NCI-H345 treated with DMSO at 0.1 percent for 48 hours (cell line): ENCODE measurements at regions not wholly inside any gene's neighbourhood (a gene's known extent, or its start where the extent isn't known, plus 50 kb on each side); places are given as distances from the start of the nearest gene placed in this dataset.

Source experiments
- DNase-seq: peaks from one replicate; lab custom pipeline; 2025; ENCODE audit not compliant: unreplicated experiment; lab: John Stamatoyannopoulos, UW

GRCh38 chr3:35946854-35947515 is 307.7 kb downstream of the ARPP21 start:
- DNase-seq = peak; percentile 43

DNA sequence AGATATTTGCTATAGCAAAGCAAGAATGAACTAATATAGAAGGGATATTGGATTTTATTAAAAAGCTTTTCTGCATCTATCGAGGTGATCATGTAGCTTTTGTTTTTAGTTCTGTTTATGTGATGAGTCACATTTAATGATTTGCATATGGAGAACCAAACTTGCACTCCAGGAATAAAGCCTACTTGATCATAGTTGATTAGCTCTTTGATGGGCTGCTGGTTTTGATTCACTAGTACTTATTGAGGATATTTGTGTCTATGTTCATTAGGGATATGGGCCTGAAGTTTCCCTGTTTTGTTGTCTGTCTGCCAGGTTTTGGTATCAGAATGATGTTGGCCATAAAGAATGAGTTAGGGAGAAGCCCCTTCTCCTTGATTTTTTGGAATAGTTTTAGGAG is 310.7 kb downstream of the ARPP21 start:
- no peak for DNase-seq

DNA sequence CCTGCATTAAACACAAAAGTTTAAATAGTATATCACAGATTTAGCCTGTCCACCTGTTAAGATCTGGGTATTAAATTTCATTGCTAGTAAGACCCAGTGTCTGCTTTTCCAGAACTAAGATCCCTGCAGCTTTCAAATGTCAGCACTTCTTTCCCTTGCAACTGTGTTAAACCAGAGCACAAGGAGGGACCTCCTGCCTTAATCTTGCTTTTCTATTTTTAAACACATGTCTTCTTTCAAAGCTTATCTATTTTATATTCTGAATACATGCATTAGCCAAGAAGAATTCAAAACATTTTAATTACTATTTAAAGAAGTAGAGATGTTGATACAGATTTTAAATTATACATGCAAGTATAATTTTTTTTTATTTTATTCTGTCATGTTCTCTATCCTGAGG is 315.1 kb downstream of the ARPP21 start:
- DNase-seq = no peak

- peak; percentile 17 for DNase-seq
These were observed 326.6 kb downstream of the ARPP21 start for GRCh38 chr3:35965908-35966307.

- DNase-seq = no peak
These were observed 327.5 kb downstream of the ARPP21 start for GRCh38 chr3:35966629-35967464.

GRCh38 chr3:35968043-35968622 is 328.8 kb downstream of the ARPP21 start:
- DNase-seq = no peak

- no peak for DNase-seq
These were observed 330.1 kb downstream of the ARPP21 start for GRCh38 chr3:35969406-35969805.

- no peak for DNase-seq
These were observed 331.5 kb downstream of the ARPP21 start for GRCh38 chr3:35970793-35971192.

DNA sequence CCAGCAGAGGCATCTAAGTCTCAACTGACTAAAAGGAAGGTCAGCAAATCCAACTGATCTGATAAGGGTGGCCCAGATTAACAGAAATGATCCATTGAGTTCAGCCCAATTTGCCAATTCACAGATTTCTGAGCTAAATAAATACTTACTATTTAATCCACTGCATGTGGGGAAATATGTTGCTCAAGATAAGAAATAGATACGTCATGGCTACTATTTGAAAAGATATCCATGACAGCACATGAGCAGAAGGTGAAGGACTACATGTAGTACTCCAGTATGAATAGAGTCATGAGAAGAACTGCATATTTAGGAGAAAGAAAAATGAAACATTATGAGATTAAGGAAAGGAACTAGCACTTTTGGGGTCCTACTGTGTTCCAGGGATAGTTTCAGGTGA is 332.4 kb downstream of the ARPP21 start:
- DNase-seq = no peak

GRCh38 chr3:35974872-35975271 is 335.5 kb downstream of the ARPP21 start:
- no peak for DNase-seq

DNA sequence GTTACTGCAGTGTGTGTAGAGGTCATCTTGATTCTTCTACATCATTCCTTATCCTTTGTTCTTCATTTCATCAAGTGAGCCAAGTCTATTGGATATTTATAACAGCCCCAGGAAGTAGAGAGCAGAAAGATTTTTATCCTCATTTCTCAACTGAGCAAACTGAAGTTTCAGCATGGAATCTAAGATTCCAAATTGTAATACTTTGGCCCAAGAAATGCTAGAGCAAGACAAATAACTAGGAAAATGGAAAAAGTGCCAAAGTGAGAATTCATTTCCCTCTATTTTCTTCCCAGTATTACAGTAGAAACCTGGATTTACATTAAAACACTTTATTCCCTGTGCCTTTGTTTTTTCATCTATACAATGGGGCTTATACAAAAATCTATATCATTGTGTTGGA is 346.8 kb downstream of the ARPP21 start:
- DNase-seq = no peak

DNA sequence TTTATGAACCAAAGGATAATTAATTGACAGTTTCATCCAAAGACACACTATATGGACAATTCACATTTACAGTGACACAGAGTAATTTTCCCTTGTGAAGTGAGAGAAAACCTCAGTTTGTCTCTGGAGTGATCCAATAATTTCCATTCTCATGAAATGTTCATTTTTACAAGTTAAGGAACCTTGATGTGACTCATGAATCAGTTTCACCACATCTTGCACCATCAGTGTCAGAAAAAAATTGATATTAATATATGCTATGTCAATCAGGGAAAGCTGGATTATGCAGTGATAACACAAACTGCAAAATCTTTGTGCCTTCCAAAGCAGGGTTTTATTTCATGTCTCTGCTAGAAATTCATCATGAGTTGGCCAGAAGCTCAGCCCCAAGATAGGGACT is 348.1 kb downstream of the ARPP21 start:
- DNase-seq = no peak

- DNase-seq = no peak
These were observed 352.7 kb downstream of the ARPP21 start for GRCh38 chr3:35992041-35992440.

DNA sequence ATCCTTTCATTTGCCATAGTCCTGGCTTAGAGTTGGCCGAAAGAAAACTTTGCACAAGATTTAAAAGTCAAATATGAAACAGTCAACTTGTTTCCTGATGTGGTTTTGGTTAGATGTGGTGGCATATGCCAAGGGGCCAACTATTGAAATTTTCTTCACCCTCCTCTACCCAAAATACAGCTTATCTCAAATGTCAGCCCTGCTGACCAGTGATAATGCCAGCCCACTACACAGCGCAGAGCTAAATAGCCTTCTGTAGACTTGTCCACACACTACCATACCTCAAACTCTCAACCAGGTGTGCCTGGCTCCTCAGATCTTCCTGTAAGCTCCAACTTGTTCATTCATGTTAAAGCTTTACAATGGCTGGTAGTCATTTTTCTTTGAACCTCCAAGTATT is 368.5 kb upstream of the STAC start:
- no peak for DNase-seq

DNA sequence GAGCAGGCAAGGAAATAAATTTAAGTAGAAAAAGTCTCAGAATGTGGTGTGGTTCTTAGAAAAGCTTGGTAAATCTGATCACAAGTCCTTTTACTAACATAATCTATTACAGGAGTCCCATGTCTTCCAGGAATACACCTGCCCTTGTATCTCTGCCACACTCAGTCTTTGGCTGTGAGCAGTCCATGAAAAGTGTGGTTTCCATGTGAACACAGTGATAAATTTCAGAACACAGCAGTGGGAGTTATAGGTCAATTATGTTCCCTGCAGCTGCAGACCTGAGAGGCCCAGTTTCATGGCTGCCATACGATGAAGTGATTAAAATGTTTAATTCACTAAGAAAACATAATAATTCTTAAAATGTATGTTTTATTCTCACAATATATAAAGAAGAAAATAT is 366.9 kb upstream of the STAC start:
- no peak for DNase-seq

DNA sequence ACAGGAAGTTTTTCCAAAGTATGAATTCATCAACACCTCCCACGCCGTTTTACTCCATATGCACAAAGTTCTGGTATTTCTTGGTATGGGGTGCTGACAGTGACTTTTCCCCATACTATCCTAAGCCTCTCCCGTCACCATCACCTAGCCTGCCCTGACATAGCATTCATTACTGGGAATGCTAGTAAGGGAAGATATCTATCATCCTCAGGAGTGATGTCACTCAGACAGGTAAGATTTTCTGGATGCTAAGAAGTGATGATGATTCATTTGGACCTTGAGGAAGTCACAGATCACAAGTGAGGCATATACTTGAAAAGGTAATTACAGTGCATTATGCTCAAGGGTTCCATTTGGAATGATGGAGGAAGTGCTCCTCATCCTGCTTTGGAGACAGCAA is 355.1 kb upstream of the STAC start:
- no peak for DNase-seq

DNA sequence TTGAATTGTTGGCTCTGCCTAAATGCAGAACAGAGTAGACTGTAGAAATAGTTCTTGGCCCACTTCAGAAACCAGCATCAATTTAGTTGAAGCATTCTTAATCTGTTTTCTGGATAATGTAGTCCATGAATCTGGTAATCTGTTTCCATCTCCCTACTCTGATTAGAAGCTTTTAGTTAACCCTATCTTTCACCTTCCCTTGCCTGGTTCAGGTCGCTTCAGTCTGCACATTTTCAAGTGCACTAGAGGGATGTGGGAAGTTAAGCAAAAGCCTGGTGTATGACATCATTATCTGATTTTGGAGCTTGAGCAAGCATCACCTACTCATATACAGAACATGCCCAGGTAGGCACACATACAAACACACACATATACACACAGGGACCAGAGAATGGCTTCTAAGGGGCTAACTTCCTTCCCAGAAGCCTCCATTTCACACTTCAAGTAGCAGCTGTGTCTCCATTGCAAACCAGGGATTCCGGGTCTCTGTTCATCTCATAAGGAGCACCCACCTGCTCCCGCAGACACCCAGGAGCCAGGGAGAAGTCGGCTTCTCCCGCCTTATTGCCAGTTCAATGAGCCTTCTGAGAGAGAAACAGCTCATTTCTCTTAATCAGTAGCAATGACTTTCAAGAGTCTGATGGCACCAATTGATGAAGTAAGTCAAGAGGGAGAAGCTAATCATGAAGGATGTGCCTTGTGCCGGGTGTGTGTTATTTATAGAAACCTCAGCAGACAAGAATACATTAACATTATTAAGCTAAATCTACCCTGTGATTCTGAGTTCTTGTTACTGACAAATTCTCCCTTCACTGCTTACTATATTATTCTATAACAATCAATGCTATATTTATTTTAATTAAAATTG is 347.9 kb upstream of the STAC start:
- no peak for DNase-seq

GRCh38 chr3:36058404-36059030 is 321.8 kb upstream of the STAC start:
- DNase-seq = peak; percentile 80

- DNase-seq = no peak
These were observed 319.4 kb upstream of the STAC start for GRCh38 chr3:36060950-36061349.

- DNase-seq = no peak
These were observed 316.3 kb upstream of the STAC start for GRCh38 chr3:36063992-36064391.

- no peak for DNase-seq
These were observed 315.0 kb upstream of the STAC start for GRCh38 chr3:36065321-36065720.
